SK-N-MC (cell line): ENCODE measurements at regions not wholly inside any gene's neighbourhood (a gene's known extent, or its start where the extent isn't known, plus 50 kb on each side); places are given as distances from the start of the nearest gene placed in this dataset.

ENCODE experiments used
- DNase-seq: peaks from one replicate; pipeline ENCODE4 v3.0.0-alpha.2; 2011; ENCODE audit warnings: low read depth, low spot score
- H3K27ac ChIP-seq: fragments of 200-600 bp; sonication (generic); 2 replicates; pipeline ENCODE4 v1.5.1; 2016; ENCODE audit warnings: mixed run types
- H3K36me3 ChIP-seq: fragments of 200-600 bp; sonication (generic); 2 replicates; pipeline ENCODE4 v1.6.1; 2017; ENCODE audit warnings: antibody characterized with exemption, low read length, mixed read lengths; ENCODE audit not compliant: insufficient read depth
- H3K4me3 ChIP-seq: fragments of 200-600 bp; sonication (generic); 2 replicates; pipeline ENCODE4 v1.5.1; 2016
- H3K9ac ChIP-seq: fragments of 200-600 bp; sonication (generic); 2 replicates; pipeline ENCODE4 v1.8.0; 2017; ENCODE audit warnings: mixed run types, mixed read lengths; ENCODE audit not compliant: insufficient read length
- H3K9me3 ChIP-seq: fragments of 200-600 bp; sonication (generic); 2 replicates; pipeline ENCODE4 v1.6.1; 2017; ENCODE audit warnings: low read depth, mild to moderate bottlenecking, antibody characterized with exemption, low read length, moderate library complexity, mixed read lengths
- EZH2 ChIP-seq: fragments of 200-600 bp; sonication (generic); IDR thresholded peaks from one replicate; pipeline ENCODE4 v1.6.1; 2017; ENCODE audit warnings: antibody characterized with exemption
- FOXP2 ChIP-seq: optimal IDR thresholded peaks from 2 replicates; pipeline ENCODE3; 2011; ENCODE audit warnings: mild to moderate bottlenecking, moderate library complexity; ENCODE audit not compliant: insufficient read depth; ENCODE audit errors: extremely low read length, control extremely low read depth
- POLR2AphosphoS5 ChIP-seq: IDR thresholded peaks from 2 replicates; pipeline ENCODE4 v1.6.1; 2012; ENCODE audit warnings: mild to moderate bottlenecking, low read depth, low read length, borderline replicate concordance

DNA sequence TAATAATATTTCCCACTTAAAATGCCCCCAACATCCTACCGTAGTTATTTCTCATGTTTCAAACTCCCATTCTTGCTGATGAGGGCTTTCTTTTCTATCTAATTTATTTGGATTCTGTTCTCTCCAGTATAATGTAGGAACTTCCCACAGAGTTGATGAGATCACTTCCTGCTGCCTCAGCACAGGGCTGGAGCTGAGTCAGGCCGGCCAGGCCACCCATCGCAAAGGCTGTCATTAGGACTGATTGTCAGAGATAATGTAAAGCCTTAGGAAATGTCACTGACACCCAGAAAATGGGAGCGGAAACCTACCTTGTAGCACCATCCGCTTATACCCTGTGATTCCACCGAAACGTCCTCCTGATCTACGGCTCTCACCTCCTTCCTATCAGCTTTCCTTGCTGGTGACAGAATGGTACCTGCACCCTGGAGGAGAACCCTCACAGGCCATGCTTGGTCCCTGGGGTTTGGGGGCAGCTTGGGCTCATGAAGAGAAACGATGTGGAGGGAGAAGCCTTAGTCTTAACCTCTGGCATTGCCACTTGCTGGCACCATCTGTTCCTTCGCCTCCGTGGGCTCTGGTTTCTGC lies 672.8 kb upstream of the ID2 start:
- Histone ChIP-seq H3K9me3 (no peaks in the 10 kb centered on the region), H3K36me3 (no peaks in the 10 kb centered on the region), H3K9ac (no peak overlapping the region), H3K4me3 (no peak overlapping the region), H3K27ac (peak overlapping the region; percentile 76)
- TF ChIP-seq EZH2 (no peak), POLR2AphosphoS5 (peak; percentile 18; the same call in 1 of the 2 replicates), FOXP2 (no peak)
- peak; percentile 45 for DNase-seq

- DNase-seq: no peak
- no peak for TF ChIP-seq EZH2
- no peak for TF ChIP-seq POLR2AphosphoS5
- TF ChIP-seq FOXP2: no peak
- Histone ChIP-seq H3K27ac (no peak overlapping the region), H3K9ac (no peak overlapping the region), H3K36me3 (no peaks in the 10 kb centered on the region), H3K9me3 (no peaks in the 10 kb centered on the region), H3K4me3 (no peak overlapping the region)
Measured at GRCh38 chr2:8015848-8016600, 665.8 kb upstream of the ID2 start.

- H3K9me3 ChIP-seq: no peaks in the 10 kb centered on the region
- no peaks in the 10 kb centered on the region for H3K36me3 ChIP-seq
- DNase-seq: no peak
- no peak overlapping the region for H3K9ac ChIP-seq
- H3K27ac ChIP-seq: no peak overlapping the region
- TF ChIP-seq EZH2: no peak
- no peak for TF ChIP-seq POLR2AphosphoS5
- no peak for TF ChIP-seq FOXP2
- no peak overlapping the region for H3K4me3 ChIP-seq
Measured at GRCh38 chr2:8016688-8017087, 665.2 kb upstream of the ID2 start.

- H3K4me3 ChIP-seq: no peak overlapping the region
- no peaks in the 10 kb centered on the region for H3K36me3 ChIP-seq
- TF ChIP-seq EZH2 (no peak), POLR2AphosphoS5 (no peak)
- H3K9me3 ChIP-seq: no peaks in the 10 kb centered on the region
- no peak for DNase-seq
- no peak overlapping the region for H3K27ac ChIP-seq
- no peak overlapping the region for H3K9ac ChIP-seq
Measured at GRCh38 chr2:8018956-8019355, 662.9 kb upstream of the ID2 start.

DNA sequence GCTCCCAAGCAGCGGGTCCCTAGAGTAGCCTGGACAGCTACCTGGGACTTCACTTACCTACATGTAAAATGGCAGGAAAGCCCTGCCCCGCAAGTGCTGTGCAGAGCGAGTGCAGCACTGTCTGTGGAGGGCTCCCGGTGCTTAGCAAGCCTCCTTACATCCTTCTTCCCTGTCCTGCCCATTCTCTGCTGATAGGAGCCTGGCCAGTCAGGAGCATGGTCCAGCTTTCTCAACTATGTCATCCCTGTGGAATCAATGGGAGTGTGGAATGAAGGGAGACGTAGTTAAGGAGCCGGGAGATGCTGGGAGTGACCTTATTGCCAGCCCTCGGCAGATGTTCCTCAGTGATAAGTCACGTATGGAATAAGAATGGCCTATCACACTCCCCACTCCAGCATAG lies 661.9 kb upstream of the ID2 start:
- DNase-seq: no peak
- no peak overlapping the region for H3K27ac ChIP-seq
- TF ChIP-seq FOXP2: no peak
- no peak for TF ChIP-seq EZH2
- no peak for TF ChIP-seq POLR2AphosphoS5
- H3K9ac ChIP-seq: no peak overlapping the region
- no peaks in the 10 kb centered on the region for H3K36me3 ChIP-seq
- H3K4me3 ChIP-seq: no peak overlapping the region
- no peaks in the 10 kb centered on the region for H3K9me3 ChIP-seq

DNA sequence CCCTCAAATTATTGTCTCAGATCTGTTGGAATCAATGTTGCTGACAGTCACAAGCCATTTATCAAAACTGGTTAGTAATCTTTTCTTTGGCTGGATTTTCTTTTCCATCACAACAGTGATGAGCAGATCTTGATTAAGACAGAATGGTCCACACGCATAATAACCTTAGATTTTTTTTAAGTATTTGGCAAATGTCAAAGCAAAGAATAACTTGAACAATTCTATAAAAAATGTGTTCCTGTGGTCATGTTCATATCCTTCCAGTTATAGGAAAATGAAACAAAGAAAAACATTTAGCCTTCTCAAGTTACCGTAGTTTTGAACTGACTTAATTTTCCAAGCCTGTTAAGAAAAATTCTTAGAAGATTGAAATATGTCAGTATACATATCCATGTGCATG lies 659.9 kb upstream of the ID2 start:
- H3K9ac ChIP-seq: no peak overlapping the region

DNA sequence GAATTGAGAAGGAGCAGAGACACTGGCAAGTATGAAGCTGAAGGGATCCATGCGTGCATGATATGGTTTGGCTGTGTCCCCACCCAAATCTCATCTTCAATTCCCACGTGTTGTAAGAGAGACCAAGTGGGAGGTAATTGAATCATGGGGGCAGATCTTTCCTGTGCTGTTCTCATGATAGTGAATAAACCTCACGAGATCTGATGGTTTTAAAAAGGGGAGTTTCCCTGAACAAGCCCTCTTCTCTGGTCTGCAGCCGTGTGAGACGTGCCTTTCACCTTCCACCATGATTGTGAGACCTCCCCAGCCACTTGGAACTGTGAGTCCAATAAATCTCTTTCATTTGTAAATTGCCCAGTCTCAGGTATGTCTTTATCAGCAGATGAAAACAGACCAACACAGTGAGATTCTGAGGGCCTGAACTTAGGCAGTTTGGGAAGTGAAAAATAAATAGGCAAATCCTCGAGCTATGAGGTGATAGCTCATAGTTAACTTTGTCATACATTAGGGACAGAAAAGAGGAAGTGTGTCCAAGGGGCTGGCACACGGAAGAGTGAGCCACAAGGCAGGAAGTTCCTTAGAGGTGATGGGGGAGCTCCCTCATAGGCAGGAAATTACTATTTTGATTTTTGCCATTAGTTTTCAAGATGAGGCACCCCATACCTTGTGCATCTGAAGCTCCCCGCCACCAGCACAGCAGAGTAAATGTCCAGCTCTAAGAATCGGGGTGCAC lies 658.8 kb upstream of the ID2 start:
- Histone ChIP-seq H3K4me3 (no peak overlapping the region), H3K27ac (no peak overlapping the region), H3K36me3 (no peaks in the 10 kb centered on the region), H3K9me3 (no peaks in the 10 kb centered on the region), H3K9ac (no peak overlapping the region)
- TF ChIP-seq EZH2 (no peak), FOXP2 (no peak), POLR2AphosphoS5 (no peak)
- no peak for DNase-seq

More for the DNA sequence above, 659.9 kb upstream of the ID2 start:
- TF ChIP-seq EZH2: no peak
- no peak for TF ChIP-seq FOXP2
- TF ChIP-seq POLR2AphosphoS5: no peak
- Histone ChIP-seq H3K36me3 (no peaks in the 10 kb centered on the region), H3K4me3 (no peak overlapping the region), H3K27ac (no peak overlapping the region), H3K9me3 (no peaks in the 10 kb centered on the region)
- no peak for DNase-seq

DNA sequence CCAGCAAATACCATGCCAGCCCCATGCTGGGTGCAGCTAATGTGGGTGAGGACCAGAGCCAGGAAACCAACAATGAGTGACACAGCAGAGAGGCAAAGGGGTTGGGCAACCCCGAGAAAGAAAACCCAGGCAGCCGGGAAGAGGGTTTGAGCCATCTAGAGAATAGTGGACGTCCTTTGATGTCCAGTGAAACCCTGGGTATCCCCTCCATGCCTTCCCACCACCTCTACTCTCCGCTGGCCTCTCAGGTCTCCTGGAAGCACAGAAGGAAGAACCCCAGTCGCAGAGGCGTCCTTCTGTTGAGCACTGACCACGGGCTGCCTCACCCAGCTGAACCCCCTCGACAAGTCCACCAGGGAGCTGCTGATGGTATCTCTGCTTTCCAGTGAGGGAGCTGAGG lies 657.4 kb upstream of the ID2 start:
- Histone ChIP-seq H3K9ac (no peak overlapping the region), H3K9me3 (no peaks in the 10 kb centered on the region), H3K36me3 (no peaks in the 10 kb centered on the region), H3K4me3 (no peak overlapping the region), H3K27ac (no peak overlapping the region)
- DNase-seq: no peak
- TF ChIP-seq POLR2AphosphoS5: no peak
- no peak for TF ChIP-seq FOXP2
- no peak for TF ChIP-seq EZH2

DNA sequence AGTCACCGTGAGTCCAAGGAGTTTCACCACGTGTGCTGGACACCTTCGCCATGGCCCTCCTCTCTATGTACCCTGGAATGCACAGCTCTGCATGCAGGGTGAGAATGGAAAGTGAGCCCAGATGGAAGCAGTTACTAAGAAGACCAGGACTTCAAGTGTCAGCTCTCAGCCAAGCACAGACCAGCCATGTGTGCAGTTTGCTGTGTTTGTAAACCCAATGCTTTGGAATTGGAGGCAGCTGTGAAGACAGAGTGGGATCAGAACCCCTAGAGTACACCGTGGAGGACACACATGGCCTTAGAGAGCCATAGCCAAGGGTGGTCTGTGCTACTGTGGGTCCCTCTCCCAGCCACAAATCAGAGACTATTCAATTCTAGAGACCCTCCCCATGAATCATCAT lies 655.5 kb upstream of the ID2 start:
- no peak overlapping the region for H3K4me3 ChIP-seq
- H3K9ac ChIP-seq: no peak overlapping the region
- H3K27ac ChIP-seq: no peak overlapping the region
- no peak for DNase-seq
- H3K36me3 ChIP-seq: no peaks in the 10 kb centered on the region
- H3K9me3 ChIP-seq: no peaks in the 10 kb centered on the region
- TF ChIP-seq EZH2 (no peak), FOXP2 (no peak), POLR2AphosphoS5 (no peak)
